ENCODE measurements at regions not wholly inside any gene's neighbourhood (a gene's known extent, or its start where the extent isn't known, plus 50 kb on each side); places are given as distances from the start of the nearest gene placed in this dataset.

GRCh38 chr3:55180161-55180560, 252.3 kb upstream of the LRTM1 start:
- DNase-seq (ENCODE audit: low read depth, low spot score), result no peak

GRCh38 chr3:55178336-55178735, 250.5 kb upstream of the LRTM1 start:
- DNase-seq (ENCODE audit: low read depth, low spot score), result no peak

GRCh38 chr3:55177749-55178148, 249.9 kb upstream of the LRTM1 start:
- no peak for DNase-seq (ENCODE audit: low read depth, low spot score)

GRCh38 chr3:55175423-55175822, 247.6 kb upstream of the LRTM1 start:
- DNase-seq (ENCODE audit: low read depth, low spot score), result no peak

GRCh38 chr3:55174747-55175146, 246.9 kb upstream of the LRTM1 start:
- DNase-seq (ENCODE audit: low read depth, low spot score), result no peak

- no peak for DNase-seq (ENCODE audit: low read depth, low spot score)
Measured at GRCh38 chr3:55173504-55173903, 245.6 kb upstream of the LRTM1 start.

- DNase-seq (ENCODE audit: low read depth, low spot score), result no peak
Measured at GRCh38 chr3:55172913-55173312, 245.1 kb upstream of the LRTM1 start.

- DNase-seq (ENCODE audit: low read depth, low spot score), result no peak
Measured at GRCh38 chr3:55170444-55170843, 242.6 kb upstream of the LRTM1 start.

GRCh38 chr3:55169608-55170072, 241.8 kb upstream of the LRTM1 start:
- DNase-seq (ENCODE audit: low read depth, low spot score), result no peak

GRCh38 chr3:55169161-55169560, 241.3 kb upstream of the LRTM1 start:
- DNase-seq (ENCODE audit: low read depth, low spot score), result no peak

- no peak for DNase-seq (ENCODE audit: low read depth, low spot score)
Measured at GRCh38 chr3:55167586-55168317, 239.9 kb upstream of the LRTM1 start.

GRCh38 chr3:55166576-55167555, 239.0 kb upstream of the LRTM1 start:
- no peak for DNase-seq (ENCODE audit: low read depth, low spot score)

- no peak for DNase-seq (ENCODE audit: low read depth, low spot score)
Measured at GRCh38 chr3:55165704-55166405, 238.0 kb upstream of the LRTM1 start.

- no peak for DNase-seq (ENCODE audit: low read depth, low spot score)
Measured at GRCh38 chr3:55165278-55165677, 237.4 kb upstream of the LRTM1 start.

- DNase-seq (ENCODE audit: low read depth, low spot score), result no peak
Measured at GRCh38 chr3:55164876-55165275, 237.0 kb upstream of the LRTM1 start.

- no peak for DNase-seq (ENCODE audit: low read depth, low spot score)
Measured at GRCh38 chr3:55164191-55164590, 236.3 kb upstream of the LRTM1 start.

GRCh38 chr3:55163421-55163820, 235.6 kb upstream of the LRTM1 start:
- no peak for DNase-seq (ENCODE audit: low read depth, low spot score)

- no peak for DNase-seq (ENCODE audit: low read depth, low spot score)
Measured at GRCh38 chr3:55162031-55162795, 234.4 kb upstream of the LRTM1 start.

GRCh38 chr3:55161231-55161630, 233.4 kb upstream of the LRTM1 start:
- DNase-seq (ENCODE audit: low read depth, low spot score), result no peak

GRCh38 chr3:55160241-55160983, 232.6 kb upstream of the LRTM1 start:
- no peak for DNase-seq (ENCODE audit: low read depth, low spot score)

- no peak for DNase-seq (ENCODE audit: low read depth, low spot score)
Measured at GRCh38 chr3:55159711-55160110, 231.9 kb upstream of the LRTM1 start.
